Sigmoid colon (tissue), 6 donors: ENCODE measurements at regions not wholly inside any gene's neighbourhood (a gene's known extent, or its start where the extent isn't known, plus 50 kb on each side); places are given as distances from the start of the nearest gene placed in this dataset.

Experiments
- DNase-seq: peaks from one replicate; pipeline ENCODE4 v3.0.0-alpha.2; 2019
- H3K27ac ChIP-seq, 4 donors: fragments of 200-600 bp; sonication (generic); one replicate each; pipeline ENCODE4 v1.5.1; 2016 to 2019; ENCODE audit warnings: mild to moderate bottlenecking in 1 of 4
- H3K27me3 ChIP-seq, 3 donors: fragments of 200-600 bp; sonication (generic); one replicate each; pipeline ENCODE4 v1.5.1; 2019; ENCODE audit warnings: mild to moderate bottlenecking in 1 of 3
- H3K36me3 ChIP-seq, 4 donors: fragments of 200-600 bp; sonication (generic); one replicate each; pipeline ENCODE4 v1.5.1; 2016 to 2019
- H3K4me1 ChIP-seq, 4 donors: fragments of 200-600 bp; sonication (generic); one replicate each; pipeline ENCODE4 v1.5.1; 2017 to 2019
- H3K4me3 ChIP-seq, 4 donors: fragments of 200-600 bp; sonication (generic); one replicate each; pipeline ENCODE4 v1.5.1; 2017 to 2019; ENCODE audit warnings: mild to moderate bottlenecking in 2 of 4, moderate library complexity in 1 of 4
- H3K9me3 ChIP-seq, 4 donors: fragments of 200-600 bp in 3 of 4; sonication (generic) in 3 of 4; one replicate each; pipeline versions ENCODE4 v1.5.1 to v1.6.1; 2013 to 2019
- EP300 ChIP-seq, 4 donors: sonication (generic); formaldehyde crosslinking; IDR thresholded peaks; one replicate each; pipeline ENCODE4 v1.6.1; 2017; ENCODE audit warnings: antibody characterized with exemption in 4 of 4
- POLR2A ChIP-seq, 2 donors: fragments of 450-650 bp; IDR thresholded peaks; one replicate each; pipeline ENCODE4 v1.6.1; 2016; ENCODE audit warnings: antibody characterized with exemption in 2 of 2, mild to moderate bottlenecking in 2 of 2, moderate library complexity in 2 of 2
- POLR2AphosphoS5 ChIP-seq, 4 donors: sonication (generic); formaldehyde crosslinking; IDR thresholded peaks; one replicate each; pipeline ENCODE4 v1.6.1; 2017; ENCODE audit warnings: antibody characterized with exemption in 4 of 4
- WGBS, 2 donors: extraction: QIAGEN DNeasy Blood & Tissue Kit; methylation state at CpG; one replicate each; pipeline ENCODE4 v1.1.7; 2013; 5-methylcytosine and 5-hydroxymethylcytosine counted together
- intact Hi-C: fragments of 100-400 bp; cut with DNase I; formaldehyde crosslinking; loops from one replicate; pipeline ENCODE4 v1.15.1; 2023
- TF ChIP-seq, protein P1 (sequence below), 4 experiments: fragments of 450-650 bp in 3 of 4; fragments of 200-600 bp in 1 of 4; IDR thresholded peaks; one replicate each; pipeline ENCODE4 v1.5.1; 2016 to 2019; ENCODE audit warnings: antibody characterized with exemption in 4 of 4, mild to moderate bottlenecking in 3 of 4, moderate library complexity in 2 of 4
- donor health status: healthy with polysubstance abuse.
- donor health status: healthy.

DNA sequence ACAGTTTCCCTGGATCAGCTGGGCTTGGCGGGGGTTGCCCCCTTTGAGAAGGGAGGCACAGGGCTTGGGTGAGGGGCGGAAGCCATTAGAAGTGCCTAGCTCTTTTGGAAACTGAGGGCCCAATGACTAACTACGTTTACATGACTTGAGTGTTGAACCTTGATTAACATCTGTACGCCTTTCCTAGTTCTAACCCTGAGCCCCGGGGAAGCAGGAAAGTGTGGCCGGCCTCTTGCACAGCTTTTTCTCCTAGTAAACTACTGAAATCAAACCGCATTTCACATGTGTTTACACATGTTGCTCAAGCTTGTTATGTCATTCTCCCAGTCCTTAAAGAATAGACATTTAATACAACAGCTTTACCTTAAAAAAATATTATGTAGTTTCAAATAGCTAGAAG, 1356.4 kb upstream of the TMEM132C start:
- no peaks in the 10 kb centered on the region for H3K27me3 ChIP-seq
- 77 to 78% methylated on average over 7 of the region's 7 CpGs for WGBS, 2 donors
- DNase-seq = no peak
- TF ChIP-seq EP300 (IDR thresholded peaks at IDR 0.05) = no peak
- TF ChIP-seq, protein P1, sequence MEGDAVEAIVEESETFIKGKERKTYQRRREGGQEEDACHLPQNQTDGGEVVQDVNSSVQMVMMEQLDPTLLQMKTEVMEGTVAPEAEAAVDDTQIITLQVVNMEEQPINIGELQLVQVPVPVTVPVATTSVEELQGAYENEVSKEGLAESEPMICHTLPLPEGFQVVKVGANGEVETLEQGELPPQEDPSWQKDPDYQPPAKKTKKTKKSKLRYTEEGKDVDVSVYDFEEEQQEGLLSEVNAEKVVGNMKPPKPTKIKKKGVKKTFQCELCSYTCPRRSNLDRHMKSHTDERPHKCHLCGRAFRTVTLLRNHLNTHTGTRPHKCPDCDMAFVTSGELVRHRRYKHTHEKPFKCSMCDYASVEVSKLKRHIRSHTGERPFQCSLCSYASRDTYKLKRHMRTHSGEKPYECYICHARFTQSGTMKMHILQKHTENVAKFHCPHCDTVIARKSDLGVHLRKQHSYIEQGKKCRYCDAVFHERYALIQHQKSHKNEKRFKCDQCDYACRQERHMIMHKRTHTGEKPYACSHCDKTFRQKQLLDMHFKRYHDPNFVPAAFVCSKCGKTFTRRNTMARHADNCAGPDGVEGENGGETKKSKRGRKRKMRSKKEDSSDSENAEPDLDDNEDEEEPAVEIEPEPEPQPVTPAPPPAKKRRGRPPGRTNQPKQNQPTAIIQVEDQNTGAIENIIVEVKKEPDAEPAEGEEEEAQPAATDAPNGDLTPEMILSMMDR (IDR thresholded peaks at IDR 0.05) = no peak
- no peak for TF ChIP-seq POLR2A (IDR thresholded peaks at IDR 0.05)
- no peak for TF ChIP-seq POLR2AphosphoS5 (IDR thresholded peaks at IDR 0.05)
- no peaks in the 10 kb centered on the region for H3K9me3 ChIP-seq
- no peaks in the 10 kb centered on the region for H3K4me1 ChIP-seq
- H3K27ac ChIP-seq = no peak overlapping the region
- no peak overlapping the region for H3K4me3 ChIP-seq
- no peaks in the 10 kb centered on the region for H3K36me3 ChIP-seq
- intact Hi-C loops = no loop called here

DNA sequence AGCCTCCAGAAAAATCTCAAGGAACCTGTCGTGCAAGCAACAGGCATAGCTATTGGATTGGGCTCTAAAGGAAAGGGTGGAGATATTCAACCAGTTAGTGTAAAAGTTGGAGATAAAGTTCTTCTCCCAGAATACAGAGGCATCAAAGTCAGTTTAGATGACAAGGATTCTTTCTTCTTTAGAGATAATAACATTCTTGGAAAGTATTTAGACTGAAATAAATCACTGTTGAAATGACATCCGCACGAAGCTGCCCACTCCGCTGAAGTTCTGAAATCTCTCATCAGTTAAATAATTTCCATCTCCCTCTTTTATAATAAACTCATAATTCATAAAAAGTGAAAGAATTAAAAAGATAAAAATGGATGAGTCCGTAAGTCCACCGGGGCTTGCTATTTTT, 1354.9 kb upstream of the TMEM132C start:
- Histone ChIP-seq H3K4me3 (no peak overlapping the region), H3K27me3 (no peaks in the 10 kb centered on the region), H3K36me3 (no peaks in the 10 kb centered on the region), H3K9me3 (no peaks in the 10 kb centered on the region), H3K27ac (no peak overlapping the region), H3K4me1 (no peaks in the 10 kb centered on the region)
- intact Hi-C loops = no loop called here
- WGBS, 2 donors = 94 to 97% methylated on average over 6 of the region's 6 CpGs
- DNase-seq = no peak
- TF ChIP-seq POLR2AphosphoS5 (IDR thresholded peaks at IDR 0.05) = no peak
- TF ChIP-seq POLR2A (IDR thresholded peaks at IDR 0.05) = no peak
- TF ChIP-seq, protein P1 (IDR thresholded peaks at IDR 0.05) = no peak
- no peak for TF ChIP-seq EP300 (IDR thresholded peaks at IDR 0.05)

DNA sequence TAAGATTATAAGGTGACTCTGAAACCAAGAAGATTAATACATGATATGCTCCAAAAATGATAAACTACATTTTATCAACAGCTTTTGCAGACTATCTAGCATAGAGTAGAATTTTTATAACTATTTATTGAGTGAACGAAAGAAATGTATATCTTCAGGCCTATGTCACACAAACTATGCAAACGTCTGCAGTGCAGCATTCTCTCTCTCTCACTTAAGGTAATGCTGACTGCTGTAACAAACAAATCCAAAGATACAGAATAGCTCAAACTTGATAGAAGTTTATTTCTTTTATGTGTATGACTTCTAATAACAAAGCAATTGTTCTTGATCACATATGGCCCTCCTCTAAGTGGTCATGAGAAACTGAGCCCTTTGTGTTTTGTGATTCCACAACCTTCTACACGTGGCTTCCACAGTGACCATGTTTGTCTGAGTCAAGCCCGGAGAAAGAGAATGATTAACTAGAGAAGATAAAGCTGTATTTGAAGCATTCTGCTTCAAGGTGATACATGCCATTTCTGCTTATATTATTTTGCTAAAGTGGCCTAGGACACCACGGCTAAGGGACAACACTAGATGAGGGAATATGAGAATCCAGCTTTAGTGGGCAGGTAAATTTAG, 1352.7 kb upstream of the TMEM132C start:
- DNase-seq = no peak
- no peaks in the 10 kb centered on the region for H3K27me3 ChIP-seq
- no peaks in the 10 kb centered on the region for H3K4me1 ChIP-seq
- no peaks in the 10 kb centered on the region for H3K36me3 ChIP-seq
- H3K27ac ChIP-seq = no peak overlapping the region
- no peak for TF ChIP-seq POLR2AphosphoS5 (IDR thresholded peaks at IDR 0.05)
- no peak for TF ChIP-seq POLR2A (IDR thresholded peaks at IDR 0.05)
- TF ChIP-seq EP300 (IDR thresholded peaks at IDR 0.05) = no peak
- TF ChIP-seq, protein P1 (IDR thresholded peaks at IDR 0.05) = no peak
- intact Hi-C loops = no loop called here
- H3K4me3 ChIP-seq = no peak overlapping the region
- WGBS, 2 donors = 20 to 66% methylated on average over 5 of the region's 5 CpGs
- H3K9me3 ChIP-seq = no peaks in the 10 kb centered on the region

DNA sequence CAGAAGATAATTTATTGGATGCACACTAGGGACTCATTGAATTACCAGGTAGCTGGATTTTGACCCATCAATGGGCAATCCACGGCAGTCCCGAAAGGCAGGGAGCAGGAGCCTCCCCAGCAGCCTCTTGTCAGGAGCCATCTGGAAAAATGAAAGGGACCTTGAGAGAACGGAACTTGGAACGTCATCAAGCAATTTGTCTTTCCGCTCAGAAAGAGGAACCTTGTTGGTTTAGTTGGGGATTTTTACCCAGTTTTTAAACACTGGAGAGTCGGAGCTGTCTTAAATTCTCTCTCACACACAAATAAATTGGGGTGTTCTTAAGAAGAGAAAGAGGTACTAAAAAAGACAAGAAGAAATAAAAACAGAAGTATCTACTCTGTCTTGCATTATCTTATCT, 1351.7 kb upstream of the TMEM132C start:
- no peak overlapping the region for H3K4me3 ChIP-seq
- intact Hi-C loops = no loop called here
- no peak overlapping the region for H3K27ac ChIP-seq
- no peak for DNase-seq
- TF ChIP-seq POLR2AphosphoS5 (IDR thresholded peaks at IDR 0.05) (no peak), POLR2A (IDR thresholded peaks at IDR 0.05) (no peak), EP300 (IDR thresholded peaks at IDR 0.05) (no peak)
- TF ChIP-seq, protein P1 (IDR thresholded peaks at IDR 0.05) = no peak
- H3K27me3 ChIP-seq = no peaks in the 10 kb centered on the region
- H3K36me3 ChIP-seq = no peaks in the 10 kb centered on the region
- H3K9me3 ChIP-seq = no peaks in the 10 kb centered on the region
- no peaks in the 10 kb centered on the region for H3K4me1 ChIP-seq
- WGBS, 2 donors = 53 to 81% methylated on average over 6 of the region's 6 CpGs

DNA sequence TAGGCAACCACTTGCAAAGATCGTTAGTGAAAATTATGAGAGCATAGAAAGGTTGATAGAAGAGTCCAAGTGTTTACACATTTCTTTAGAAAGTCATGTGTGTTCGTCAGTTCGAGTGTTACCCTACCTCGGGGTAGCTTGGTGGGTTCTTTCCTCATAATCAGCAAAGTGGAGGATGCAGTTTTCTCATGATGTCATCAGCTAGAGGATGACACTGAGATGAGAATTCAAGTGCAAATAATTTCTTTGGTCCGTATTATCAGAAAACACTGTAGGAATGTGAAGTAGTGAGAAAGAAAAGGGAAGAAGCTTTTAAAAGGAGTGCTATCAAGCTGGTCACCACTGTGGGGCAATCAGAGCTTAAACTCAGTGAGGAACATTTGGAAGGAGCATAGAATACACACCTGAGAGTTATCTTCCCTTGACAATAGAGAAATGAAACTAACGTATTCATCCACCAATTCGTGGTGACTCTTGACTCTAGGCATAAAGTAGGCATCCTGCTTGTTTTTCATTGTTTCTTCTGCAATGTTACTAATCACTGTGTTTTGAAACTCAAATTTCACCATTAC, 1340.9 kb upstream of the TMEM132C start:
- H3K36me3 ChIP-seq = no peaks in the 10 kb centered on the region
- WGBS, 2 donors = 58 to 71% methylated on average over 7 of the region's 7 CpGs
- DNase-seq = no peak
- no peaks in the 10 kb centered on the region for H3K4me1 ChIP-seq
- intact Hi-C loops = no loop called here
- H3K9me3 ChIP-seq = no peaks in the 10 kb centered on the region
- H3K27me3 ChIP-seq = no peaks in the 10 kb centered on the region
- H3K27ac ChIP-seq = no peak overlapping the region
- TF ChIP-seq POLR2AphosphoS5 (IDR thresholded peaks at IDR 0.05) (no peak), POLR2A (IDR thresholded peaks at IDR 0.05) (no peak), EP300 (IDR thresholded peaks at IDR 0.05) (no peak)
- TF ChIP-seq, protein P1 (IDR thresholded peaks at IDR 0.05) = no peak
- no peak overlapping the region for H3K4me3 ChIP-seq
